Activated naive CD4-positive, alpha-beta T cell treated with anti-CD3 and anti-CD28 coated beads, Interleukin-2, amount 50 U/mL, for 24 hours (primary cell): ENCODE measurements at regions not wholly inside any gene's neighbourhood (a gene's known extent, or its start where the extent isn't known, plus 50 kb on each side); places are given as distances from the start of the nearest gene placed in this dataset.

Source experiments
- H3K27ac Mint-ChIP-seq: one replicate; pipeline ENCODE4 v1.8.0; 2021; ENCODE audit warnings: mild to moderate bottlenecking, mixed read lengths
- H3K27me3 Mint-ChIP-seq: one replicate; pipeline ENCODE4 v1.8.0; 2021; ENCODE audit warnings: mixed read lengths
- H3K36me3 Mint-ChIP-seq: one replicate; pipeline ENCODE4 v1.8.0; 2021; ENCODE audit warnings: mixed read lengths
- H3K4me1 Mint-ChIP-seq: one replicate; pipeline ENCODE4 v1.8.0; 2021; ENCODE audit warnings: mixed read lengths
- H3K4me3 Mint-ChIP-seq: one replicate; pipeline ENCODE4 v1.8.0; 2021; ENCODE audit warnings: mild to moderate bottlenecking, mixed read lengths
- H3K9me3 Mint-ChIP-seq: one replicate; pipeline ENCODE4 v1.8.0; 2021; ENCODE audit warnings: mixed read lengths

DNA sequence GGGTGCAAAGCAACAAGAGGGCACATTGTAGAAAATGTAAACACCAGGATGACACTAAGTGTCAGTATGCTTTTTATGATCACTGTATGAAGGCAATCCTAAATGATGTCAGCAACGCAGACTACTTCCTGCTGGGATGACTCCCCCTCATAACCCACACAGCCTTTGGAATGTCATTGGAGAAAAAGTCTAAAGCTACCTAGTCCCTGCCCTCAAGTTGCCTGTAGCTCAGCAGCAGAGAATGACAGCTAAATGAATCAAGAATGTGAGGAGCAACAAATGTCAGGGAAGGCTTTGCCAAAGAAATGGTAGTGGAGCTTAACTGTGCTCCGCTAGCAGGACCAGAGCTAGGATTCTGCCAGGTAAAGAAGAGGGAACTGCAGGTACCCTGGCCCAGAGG lies 555.6 kb downstream of the CD83 start:
- H3K4me1 Mint-ChIP-seq: no peaks in the 10 kb centered on the region
- H3K9me3 Mint-ChIP-seq: no peaks in the 10 kb centered on the region
- no peak overlapping the region for H3K4me3 Mint-ChIP-seq
- H3K36me3 Mint-ChIP-seq: no peaks in the 10 kb centered on the region
- no peak overlapping the region for H3K27ac Mint-ChIP-seq
- no peaks in the 10 kb centered on the region for H3K27me3 Mint-ChIP-seq

DNA sequence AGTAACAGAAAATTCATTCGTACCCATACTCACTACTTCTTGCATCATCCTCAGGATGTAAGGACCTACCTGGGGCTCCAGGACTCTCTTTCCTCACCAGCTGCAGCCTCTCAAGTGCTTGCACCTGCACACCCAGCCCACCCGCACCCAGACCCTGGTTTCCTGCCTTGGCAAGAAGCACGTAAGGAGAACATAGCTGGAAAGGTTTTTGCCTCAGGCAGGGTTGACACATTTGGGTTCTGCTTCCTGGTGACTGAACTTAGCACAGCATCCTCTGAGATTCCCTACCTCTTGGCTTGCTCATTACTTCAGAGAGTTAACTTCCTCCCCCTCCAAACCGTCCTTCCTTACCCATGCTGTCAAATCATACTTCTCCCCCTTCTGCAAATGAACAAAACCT lies 556.9 kb downstream of the CD83 start:
- no peaks in the 10 kb centered on the region for H3K9me3 Mint-ChIP-seq
- H3K36me3 Mint-ChIP-seq: no peaks in the 10 kb centered on the region
- H3K4me3 Mint-ChIP-seq: no peak overlapping the region
- no peak overlapping the region for H3K27ac Mint-ChIP-seq
- no peaks in the 10 kb centered on the region for H3K27me3 Mint-ChIP-seq
- H3K4me1 Mint-ChIP-seq: no peaks in the 10 kb centered on the region

DNA sequence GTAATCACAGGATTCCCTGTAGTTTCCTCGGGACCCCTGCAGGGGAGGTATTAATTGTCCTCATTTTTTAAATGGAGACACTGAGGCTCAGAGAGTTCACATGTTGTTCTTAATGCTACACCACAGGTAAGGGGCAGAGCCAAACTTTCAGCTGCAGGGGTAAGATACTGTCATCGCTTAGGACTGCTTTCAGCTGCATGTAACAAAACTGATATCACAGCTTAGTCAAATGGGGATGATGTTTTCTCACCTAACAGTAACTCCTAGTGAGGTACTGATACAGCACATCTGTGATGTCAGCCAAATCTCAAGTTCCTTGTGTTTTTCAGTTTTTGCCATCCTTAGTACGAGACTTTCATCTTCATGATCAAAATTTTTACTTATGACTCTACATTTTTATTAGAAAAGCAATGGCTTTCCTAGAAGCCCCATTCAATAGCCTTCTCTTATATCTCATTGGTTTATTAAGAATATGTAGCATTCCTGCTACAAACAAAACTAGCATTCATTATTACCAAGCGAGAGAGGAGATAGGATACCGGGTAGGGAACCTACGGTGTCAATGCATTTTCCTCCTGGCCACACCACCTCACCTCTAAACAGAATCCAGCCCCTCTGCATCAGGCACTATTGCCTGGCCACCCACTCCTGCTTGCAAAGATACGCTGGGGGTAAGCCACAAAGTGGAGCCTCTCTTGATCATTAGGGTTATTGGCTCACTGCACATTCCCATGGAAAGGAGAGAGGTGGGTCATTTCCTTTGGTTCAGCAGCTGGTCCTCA lies 557.5 kb downstream of the CD83 start:
- Mint-ChIP-seq H3K4me1 (no peaks in the 10 kb centered on the region), H3K4me3 (no peak overlapping the region), H3K36me3 (no peaks in the 10 kb centered on the region), H3K27ac (peak overlapping the region; percentile 73), H3K27me3 (no peaks in the 10 kb centered on the region), H3K9me3 (no peaks in the 10 kb centered on the region)

- H3K4me3 Mint-ChIP-seq: no peak overlapping the region
- H3K27ac Mint-ChIP-seq: no peak overlapping the region
- no peaks in the 10 kb centered on the region for H3K9me3 Mint-ChIP-seq
- no peaks in the 10 kb centered on the region for H3K36me3 Mint-ChIP-seq
- H3K27me3 Mint-ChIP-seq: no peaks in the 10 kb centered on the region
- no peaks in the 10 kb centered on the region for H3K4me1 Mint-ChIP-seq
These were observed 558.5 kb downstream of the CD83 start for GRCh38 chr6:14676064-14676463.

DNA sequence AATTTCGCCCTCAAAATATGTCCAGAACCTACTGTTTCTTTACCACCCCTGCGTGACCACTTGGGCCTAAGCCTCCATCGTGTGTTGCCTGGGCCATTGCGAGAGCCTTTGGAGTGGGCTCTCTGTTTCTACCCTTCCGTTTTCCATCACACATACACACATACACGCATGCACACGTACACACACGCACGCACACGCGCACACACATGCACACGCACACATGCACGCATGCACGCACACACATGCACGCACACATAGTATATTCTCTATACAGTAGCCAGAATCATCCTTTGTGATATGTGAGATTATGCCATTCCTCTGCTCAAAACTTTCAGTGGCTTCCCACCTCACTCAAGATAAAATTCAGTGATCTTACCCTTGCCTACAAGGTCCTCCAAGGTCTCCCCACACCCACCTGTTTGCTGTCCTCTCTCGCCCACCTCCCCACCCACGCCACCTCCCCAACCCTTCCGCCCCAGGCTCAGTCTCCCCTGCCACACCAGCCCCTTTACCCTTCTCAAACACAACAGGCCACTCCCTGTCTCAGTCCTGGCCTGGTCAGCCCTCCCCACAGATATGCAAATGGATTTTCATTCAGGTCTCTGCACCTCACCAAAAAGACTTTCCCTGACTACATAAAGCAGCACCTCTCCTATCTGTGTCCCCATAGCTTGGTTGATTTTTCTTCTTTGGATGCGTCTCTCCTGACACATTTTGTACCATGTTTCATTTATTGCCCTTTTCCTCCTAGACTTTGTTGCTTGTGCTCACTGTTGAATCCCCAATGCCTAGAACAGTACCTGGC lies 559.6 kb downstream of the CD83 start:
- Mint-ChIP-seq H3K27me3 (no peaks in the 10 kb centered on the region), H3K36me3 (no peaks in the 10 kb centered on the region), H3K27ac (no peak overlapping the region), H3K9me3 (no peaks in the 10 kb centered on the region), H3K4me1 (no peaks in the 10 kb centered on the region), H3K4me3 (no peak overlapping the region)

- H3K27ac Mint-ChIP-seq: no peak overlapping the region
- no peak overlapping the region for H3K4me3 Mint-ChIP-seq
- H3K9me3 Mint-ChIP-seq: no peaks in the 10 kb centered on the region
- no peaks in the 10 kb centered on the region for H3K27me3 Mint-ChIP-seq
- H3K4me1 Mint-ChIP-seq: no peaks in the 10 kb centered on the region
- H3K36me3 Mint-ChIP-seq: no peaks in the 10 kb centered on the region
These were observed 564.0 kb upstream of the JARID2 start for GRCh38 chr6:14681699-14682487.

DNA sequence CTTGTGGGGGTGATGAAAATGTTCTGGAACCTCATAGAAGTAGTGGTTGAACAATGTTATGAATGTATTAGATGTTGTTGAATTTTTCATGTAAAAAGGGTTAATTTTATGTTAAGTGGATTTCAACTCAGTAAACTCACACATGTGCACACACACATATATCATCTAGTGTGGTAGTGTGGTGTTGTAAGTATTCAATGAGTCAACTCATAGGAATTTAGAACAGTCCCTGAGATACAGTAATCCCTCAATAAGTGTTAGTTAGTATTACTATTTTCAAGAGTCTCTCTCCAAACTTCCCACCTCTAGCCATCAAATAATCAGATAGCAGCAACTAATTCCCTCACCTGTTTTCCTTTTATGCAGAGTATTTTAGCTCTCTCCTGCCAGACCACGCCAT lies 563.1 kb upstream of the JARID2 start:
- no peaks in the 10 kb centered on the region for H3K36me3 Mint-ChIP-seq
- no peaks in the 10 kb centered on the region for H3K27me3 Mint-ChIP-seq
- no peaks in the 10 kb centered on the region for H3K4me1 Mint-ChIP-seq
- H3K27ac Mint-ChIP-seq: no peak overlapping the region
- no peaks in the 10 kb centered on the region for H3K9me3 Mint-ChIP-seq
- H3K4me3 Mint-ChIP-seq: no peak overlapping the region

DNA sequence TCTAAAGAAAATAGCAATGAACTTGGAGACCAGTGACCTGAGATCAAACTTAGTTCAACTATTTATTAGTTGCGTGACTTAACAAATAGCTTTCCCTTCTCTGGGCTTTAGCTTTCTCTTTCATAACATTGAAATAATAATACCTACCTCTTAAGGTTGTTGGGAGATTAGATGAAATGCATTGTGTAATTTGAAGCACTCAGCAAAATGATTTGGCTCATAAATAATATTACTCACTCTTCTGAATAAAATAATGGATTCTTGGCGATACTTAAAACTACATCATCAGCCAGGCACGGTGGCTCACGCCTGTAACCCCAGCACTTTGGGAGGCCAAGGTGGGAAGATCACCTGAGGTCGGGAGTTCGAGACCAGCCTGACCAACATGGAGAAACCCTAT lies 556.2 kb upstream of the JARID2 start:
- Mint-ChIP-seq H3K27ac (no peak overlapping the region), H3K4me3 (no peak overlapping the region), H3K27me3 (no peaks in the 10 kb centered on the region), H3K9me3 (no peaks in the 10 kb centered on the region), H3K36me3 (no peaks in the 10 kb centered on the region), H3K4me1 (no peaks in the 10 kb centered on the region)

DNA sequence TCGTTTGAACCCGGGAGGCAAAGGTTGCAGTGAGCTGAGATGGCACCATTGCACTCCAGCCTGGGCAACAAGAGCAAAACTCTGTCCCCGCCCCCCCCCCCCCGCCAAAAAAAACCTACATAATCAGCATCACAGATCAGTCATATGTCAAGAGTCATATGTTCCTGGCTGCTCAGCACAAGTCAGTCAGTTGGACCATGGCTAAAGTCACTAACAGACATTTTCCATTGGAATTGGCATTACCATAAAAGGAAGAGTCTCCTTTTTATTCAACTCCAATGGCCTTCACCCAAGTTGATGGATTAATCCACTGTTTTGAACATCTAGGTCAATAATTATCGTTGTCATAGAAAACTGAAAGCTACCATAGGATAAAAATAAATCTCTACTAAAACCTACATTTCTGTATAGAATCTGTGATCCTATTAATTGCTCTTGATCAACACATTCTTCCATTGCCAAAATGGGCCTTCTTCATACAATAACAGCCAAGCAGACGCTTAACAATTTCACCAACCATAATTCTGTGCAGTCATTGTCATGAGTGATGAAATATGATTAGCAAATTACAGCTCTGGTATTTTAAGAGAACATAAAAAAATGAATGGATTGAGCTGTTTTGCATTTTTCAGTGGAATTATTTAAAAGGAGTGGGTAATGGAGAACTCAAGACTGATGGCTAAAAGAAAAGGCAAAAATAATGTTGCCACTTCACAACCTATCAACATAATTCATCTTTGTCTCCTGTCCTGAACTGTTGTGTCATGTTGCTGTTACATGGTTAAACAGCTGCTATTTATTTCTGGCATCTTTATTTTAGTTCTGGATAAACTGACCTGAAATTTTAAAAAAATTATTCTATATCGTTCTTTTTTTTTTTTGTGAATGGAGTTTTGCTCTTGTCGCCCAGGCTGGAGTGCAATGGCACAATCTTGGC lies 555.5 kb upstream of the JARID2 start:
- H3K4me3 Mint-ChIP-seq: no peak overlapping the region
- no peaks in the 10 kb centered on the region for H3K27me3 Mint-ChIP-seq
- H3K4me1 Mint-ChIP-seq: no peaks in the 10 kb centered on the region
- no peaks in the 10 kb centered on the region for H3K36me3 Mint-ChIP-seq
- H3K9me3 Mint-ChIP-seq: no peaks in the 10 kb centered on the region
- no peak overlapping the region for H3K27ac Mint-ChIP-seq

DNA sequence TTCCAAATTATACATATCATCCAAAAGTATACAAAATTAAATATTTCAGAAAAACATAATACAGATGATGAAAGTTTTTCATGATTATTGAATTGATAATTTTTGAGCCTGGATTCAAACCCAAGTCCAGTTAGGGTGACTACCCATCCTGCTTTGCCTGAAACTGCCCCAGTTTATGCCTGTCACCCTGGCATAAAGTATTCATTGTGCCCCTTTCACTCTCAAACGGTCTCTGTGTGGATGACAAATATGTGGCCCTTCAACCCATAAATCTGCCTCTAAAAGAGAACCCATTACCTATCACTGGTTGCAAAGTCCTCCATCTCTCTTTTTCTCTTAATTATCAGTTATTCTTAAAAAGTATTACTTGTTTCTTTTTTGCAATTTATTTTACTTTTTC lies 553.7 kb upstream of the JARID2 start:
- H3K4me3 Mint-ChIP-seq: no peak overlapping the region
- no peaks in the 10 kb centered on the region for H3K36me3 Mint-ChIP-seq
- H3K27ac Mint-ChIP-seq: no peak overlapping the region
- H3K9me3 Mint-ChIP-seq: no peaks in the 10 kb centered on the region
- H3K4me1 Mint-ChIP-seq: no peaks in the 10 kb centered on the region
- H3K27me3 Mint-ChIP-seq: no peaks in the 10 kb centered on the region

DNA sequence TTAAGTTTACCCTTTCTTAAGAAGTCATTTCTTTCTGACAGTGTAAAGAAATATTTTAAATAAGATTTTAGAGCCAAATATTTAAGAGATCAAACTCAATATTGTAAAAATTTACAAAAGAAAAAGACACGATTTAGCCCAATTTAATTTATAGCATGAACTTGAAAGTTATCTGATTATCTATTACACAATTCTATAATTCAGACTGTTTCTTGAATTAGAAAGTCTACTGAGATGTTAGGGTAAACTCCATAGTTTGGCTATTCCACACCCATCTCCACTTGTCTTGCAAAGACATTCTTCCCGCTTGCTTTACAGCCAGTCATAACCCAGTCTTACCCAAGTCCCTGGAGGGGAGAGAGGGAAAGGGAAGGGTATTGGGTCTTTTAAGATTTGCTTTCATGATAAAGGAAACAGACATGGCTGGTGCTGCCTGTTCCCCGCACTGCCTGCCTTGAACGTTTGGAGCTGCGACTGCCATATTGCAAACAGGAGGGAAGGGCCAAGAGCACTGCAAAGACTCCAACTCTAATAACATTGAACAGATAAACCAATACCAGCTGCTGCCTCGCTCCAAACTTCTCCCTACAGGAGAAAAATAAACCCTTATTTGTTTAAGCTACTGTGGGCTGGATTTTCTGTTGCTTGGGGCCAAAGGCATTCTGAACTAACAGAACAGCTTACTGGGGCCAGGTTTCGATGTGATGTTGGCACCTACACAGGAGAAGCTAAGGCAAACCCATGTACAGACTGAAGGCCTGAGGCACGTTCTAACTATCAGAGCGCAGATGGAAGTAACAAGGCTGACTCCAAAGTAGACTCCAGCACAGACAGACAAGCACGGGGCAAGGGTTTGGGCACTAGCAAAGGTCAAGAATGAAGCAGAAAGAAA lies 552.3 kb upstream of the JARID2 start:
- H3K36me3 Mint-ChIP-seq: no peaks in the 10 kb centered on the region
- no peaks in the 10 kb centered on the region for H3K27me3 Mint-ChIP-seq
- no peak overlapping the region for H3K4me3 Mint-ChIP-seq
- no peaks in the 10 kb centered on the region for H3K4me1 Mint-ChIP-seq
- no peak overlapping the region for H3K27ac Mint-ChIP-seq
- H3K9me3 Mint-ChIP-seq: no peaks in the 10 kb centered on the region

DNA sequence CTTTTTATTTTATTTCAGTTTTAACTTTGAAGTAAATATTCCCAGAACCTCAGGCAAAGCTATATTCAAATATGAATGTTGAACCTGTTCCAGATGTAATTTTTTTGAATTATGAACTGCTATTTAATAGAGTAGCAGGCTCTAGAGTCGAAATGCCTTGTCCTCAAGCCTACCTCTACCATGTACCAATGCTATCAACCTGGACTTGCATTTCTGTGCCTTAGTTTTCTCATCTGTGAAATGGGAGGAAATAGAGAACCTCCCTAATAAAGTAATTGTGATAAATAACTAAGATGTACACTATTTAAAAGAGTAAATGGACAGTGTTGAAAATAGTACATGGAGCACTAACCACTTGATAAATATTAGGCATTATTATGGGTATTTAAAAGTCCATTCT lies 551.6 kb upstream of the JARID2 start:
- Mint-ChIP-seq H3K27ac (no peak overlapping the region), H3K9me3 (no peaks in the 10 kb centered on the region), H3K36me3 (no peaks in the 10 kb centered on the region), H3K27me3 (no peaks in the 10 kb centered on the region), H3K4me1 (no peaks in the 10 kb centered on the region), H3K4me3 (no peak overlapping the region)

DNA sequence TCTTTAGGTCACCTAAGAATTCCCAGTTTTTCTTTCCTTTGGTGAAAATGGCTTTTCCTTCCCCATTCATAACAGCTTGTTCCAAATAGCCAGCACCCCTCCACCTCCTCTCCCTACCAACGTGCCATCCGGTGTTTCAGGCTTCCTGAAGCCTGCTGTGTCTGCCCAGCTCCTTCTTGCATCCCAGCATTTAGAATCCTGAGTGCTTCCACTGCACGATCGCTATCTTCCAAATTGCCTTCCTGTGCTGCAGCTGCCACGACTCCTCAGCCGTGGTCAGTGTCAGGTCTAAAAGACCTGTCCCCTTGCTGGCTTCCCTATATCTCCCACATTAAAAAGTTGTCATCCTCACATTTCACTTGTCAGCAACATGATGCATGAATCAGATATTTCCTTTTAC lies 550.3 kb upstream of the JARID2 start:
- Mint-ChIP-seq H3K27ac (no peak overlapping the region), H3K4me3 (no peak overlapping the region), H3K36me3 (no peaks in the 10 kb centered on the region), H3K4me1 (no peaks in the 10 kb centered on the region), H3K27me3 (no peaks in the 10 kb centered on the region), H3K9me3 (peaks cover 4% of the 10 kb centered on the region)

GRCh38 chr6:14696367-14696766 lies 549.5 kb upstream of the JARID2 start:
- Mint-ChIP-seq H3K4me1 (no peaks in the 10 kb centered on the region), H3K9me3 (peaks cover 6% of the 10 kb centered on the region), H3K27me3 (no peaks in the 10 kb centered on the region)

More at GRCh38 chr6:14696367-14696766, 549.5 kb upstream of the JARID2 start:
- Mint-ChIP-seq H3K27ac (no peak overlapping the region), H3K36me3 (no peaks in the 10 kb centered on the region), H3K4me3 (no peak overlapping the region)
